Erythroblast (primary cell): ENCODE measurements at regions not wholly inside any gene's neighbourhood (a gene's known extent, or its start where the extent isn't known, plus 50 kb on each side); places are given as distances from the start of the nearest gene placed in this dataset.
"Not testable (repeated sequence)": the region's sequence is repeated elsewhere in the genome, so short reads cannot be mapped to it uniquely, and the experiment has no call there.

ENCODE experiments used
- DNase-seq, 2 experiments: peaks; one replicate each; lab custom pipeline; 2025; lab: John Stamatoyannopoulos, UW
- GATA1 ChIP-seq: IDR thresholded peaks from 2 replicates; pipeline ENCODE4 v1.6.1; 2011; ENCODE audit warnings: low read depth, mild to moderate bottlenecking, control low read depth, low read length, moderate library complexity
- POLR2A ChIP-seq: IDR thresholded peaks from 2 replicates; pipeline ENCODE4 v1.6.1; 2011; ENCODE audit warnings: mild to moderate bottlenecking, low read length

DNA sequence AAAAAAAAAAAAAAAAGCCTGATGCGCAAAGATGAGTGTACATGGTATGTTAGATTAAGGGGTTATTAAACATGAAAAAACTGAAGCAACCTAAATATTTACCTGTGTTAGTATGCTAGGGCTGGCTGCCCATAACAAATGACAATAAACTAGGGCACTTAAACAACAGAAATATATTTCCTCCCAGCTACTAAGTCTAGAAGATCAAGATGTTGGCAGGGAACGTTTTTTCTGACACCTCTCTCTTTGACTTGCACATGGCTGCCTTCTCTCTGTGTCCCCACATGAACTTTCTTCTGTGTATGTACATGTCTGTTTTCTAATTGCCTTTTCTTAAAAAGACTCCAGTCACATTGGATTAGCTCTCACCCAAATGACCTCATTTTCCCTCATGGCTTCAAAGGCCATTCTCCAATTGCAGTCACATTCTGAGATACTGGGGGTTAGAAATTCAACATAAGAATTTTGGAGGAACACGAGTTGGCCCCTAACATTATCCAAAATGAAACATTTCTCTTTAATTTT, 694.5 kb downstream of the CDH9 start:
- DNase-seq: no peak
- TF ChIP-seq GATA1 (no peak), POLR2A (no peak)

DNA sequence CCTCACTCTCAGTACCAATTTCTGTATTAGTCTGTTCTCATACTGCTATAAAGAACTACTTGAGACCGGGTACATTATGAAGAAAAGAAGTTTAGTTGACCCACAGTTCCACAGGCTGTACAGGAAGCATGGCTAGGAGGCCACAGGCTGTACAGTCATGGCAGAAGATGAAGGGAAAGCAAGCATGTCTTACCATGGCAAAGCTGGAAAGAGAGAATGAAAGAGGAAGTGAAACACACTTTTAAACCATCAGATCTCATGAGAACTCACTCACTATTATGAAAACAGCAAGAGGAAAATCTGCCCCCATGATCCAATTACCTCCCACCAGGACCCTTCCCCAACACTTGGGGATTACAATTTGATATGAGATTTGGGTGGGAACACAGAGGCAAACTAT, 698.8 kb downstream of the CDH9 start:
- TF ChIP-seq GATA1 (no peak), POLR2A (no peak)
- DNase-seq: no peak

DNA sequence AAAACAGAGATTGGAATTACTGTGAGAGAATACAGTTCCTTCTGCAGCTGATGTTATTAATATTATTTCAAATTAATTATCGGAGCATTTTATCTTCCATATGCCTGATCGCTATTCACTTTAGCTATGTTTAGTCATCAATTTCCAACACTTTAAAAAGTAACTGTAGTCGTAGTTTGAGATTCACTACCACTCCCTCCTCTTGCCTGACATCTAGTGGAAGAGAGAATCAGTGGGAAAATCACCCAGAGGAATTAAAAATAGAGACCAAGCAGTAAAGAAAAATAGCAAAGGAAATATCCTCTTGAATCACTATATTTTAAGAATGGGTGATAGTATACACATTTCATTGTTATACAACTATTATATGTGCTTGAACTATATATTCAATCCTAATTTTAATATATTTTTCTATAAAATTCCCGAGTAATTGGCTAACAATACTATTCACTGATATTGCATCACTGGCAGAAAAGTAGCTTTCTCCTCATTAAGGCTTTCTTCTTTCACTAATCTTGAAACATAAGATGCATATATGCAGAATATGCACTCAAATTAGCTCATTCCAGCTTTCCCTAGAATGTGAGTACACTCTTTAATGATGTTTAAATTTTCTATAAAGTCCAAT, 708.7 kb downstream of the CDH9 start:
- no peak for TF ChIP-seq GATA1
- TF ChIP-seq POLR2A: no peak
- DNase-seq: no peak

DNA sequence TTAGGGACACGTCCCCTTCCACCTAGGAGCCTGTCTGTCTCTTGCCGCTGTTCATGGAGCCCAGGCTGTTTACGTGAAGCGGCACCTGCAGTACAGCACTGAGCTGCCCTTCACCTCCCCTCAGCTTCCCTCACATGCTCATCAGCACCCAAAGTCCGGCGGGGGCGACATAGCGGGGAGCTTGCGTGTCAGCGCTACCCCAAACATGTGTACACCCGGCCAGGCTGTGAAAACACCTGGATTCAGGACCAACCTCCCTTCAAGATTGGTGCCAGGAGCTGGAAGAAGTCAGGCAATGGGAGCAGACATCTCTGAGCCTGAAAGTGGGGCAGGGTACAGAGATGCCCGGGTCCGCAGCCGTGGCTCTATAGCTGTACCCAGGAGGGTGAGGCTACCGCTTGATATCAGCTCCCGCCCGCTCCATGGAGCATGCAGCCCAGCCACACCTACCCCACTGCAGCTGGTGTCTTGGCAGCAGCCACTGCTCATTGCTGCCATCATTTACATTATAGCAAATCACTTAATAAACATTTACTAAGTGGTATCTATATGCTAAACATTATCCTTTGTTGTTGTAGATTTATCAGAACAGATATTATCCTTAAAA, 712.1 kb downstream of the CDH9 start:
- TF ChIP-seq POLR2A (no peak), GATA1 (no peak)
- no peak for DNase-seq

DNA sequence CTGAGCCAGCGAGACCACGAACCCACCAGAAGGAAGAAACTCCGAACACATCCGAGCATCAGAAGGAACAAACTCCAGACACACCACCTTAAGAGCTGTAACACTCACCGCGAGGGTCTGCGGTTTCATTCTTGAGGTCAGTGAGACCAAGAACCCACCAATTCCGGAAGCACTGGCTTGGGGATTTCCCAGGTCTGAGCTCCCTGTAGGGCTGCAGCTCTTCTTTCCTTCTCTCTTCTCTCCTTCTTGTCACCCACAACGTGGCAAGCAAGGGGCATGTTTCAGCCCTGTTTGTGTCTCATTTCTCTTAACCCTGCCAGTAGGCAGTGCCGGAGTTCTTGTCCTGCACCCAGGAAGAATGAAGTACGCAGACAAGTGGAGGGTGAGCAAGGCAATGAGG, 713.0 kb downstream of the CDH9 start:
- not testable (repeated sequence) for DNase-seq

DNA sequence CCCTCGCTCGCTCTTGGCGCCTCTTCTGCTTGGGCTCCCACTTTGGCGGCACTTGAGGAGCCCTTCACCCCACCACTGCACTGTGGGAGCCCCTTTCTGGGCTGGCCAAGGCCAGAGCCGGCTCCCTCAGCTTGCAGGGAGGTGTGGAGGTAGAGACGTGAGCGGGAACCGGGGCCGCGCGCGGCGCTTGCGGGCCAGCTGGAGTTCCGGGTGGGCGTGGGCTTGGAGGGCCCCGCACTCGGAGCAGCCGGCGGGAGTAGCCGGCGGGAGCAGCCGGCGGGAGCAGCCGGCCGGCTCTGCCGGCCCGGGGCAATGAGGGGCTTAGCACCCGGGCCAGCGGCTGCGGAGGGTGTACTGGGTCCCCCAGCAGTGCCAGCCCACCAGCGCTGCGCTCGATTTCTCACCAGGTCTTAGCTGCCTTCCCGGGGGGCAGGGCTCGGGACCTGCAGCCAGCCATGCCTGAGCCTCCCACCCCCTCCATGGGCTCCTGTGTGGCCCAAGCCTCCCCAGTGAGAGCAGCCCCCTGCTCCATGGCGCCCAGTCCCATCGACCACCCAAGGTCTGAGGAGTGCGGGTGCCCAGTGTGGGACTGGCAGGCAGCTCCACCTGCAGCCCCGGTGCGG, 714.0 kb downstream of the CDH9 start:
- not testable (repeated sequence) for DNase-seq

DNA sequence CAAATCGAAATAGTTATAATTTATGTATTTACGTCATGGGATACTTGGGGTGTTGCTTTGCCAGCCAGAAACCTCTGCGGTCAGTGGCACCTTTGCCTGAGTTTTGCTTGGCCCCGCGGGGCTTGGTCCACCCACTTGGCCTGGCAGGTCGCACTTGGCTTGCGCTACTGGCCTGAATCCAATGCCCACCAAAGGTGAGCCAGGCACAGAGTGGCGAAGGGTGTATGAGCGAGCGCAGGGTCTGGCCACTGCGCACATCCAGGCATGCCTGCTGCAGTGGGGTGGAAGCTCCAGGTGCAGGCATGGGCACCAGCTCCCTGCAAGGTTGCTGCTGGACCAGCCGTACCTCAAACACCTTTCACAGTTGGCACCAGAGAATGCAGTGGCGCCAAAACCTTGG, 714.6 kb downstream of the CDH9 start:
- TF ChIP-seq POLR2A (no peak), GATA1 (no peak)

DNA sequence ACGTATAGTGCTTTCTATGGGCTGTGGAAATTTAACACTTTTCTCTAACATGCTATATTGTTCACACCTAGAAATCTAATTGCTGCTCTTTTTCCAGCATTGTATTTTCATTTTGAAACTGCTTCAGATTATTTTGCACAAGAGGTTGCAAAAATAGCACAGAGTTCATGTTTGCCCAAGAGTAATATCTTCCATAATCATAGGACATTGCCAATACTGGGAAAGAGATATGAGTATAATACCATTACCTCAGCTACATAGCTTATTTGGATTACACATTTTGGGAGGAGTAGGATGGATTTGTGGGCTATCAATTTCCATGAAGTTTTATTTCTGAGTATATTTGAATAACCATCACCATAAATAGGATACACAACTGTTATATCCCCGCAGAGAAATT, 717.1 kb downstream of the CDH9 start:
- DNase-seq: no peak
- TF ChIP-seq GATA1: no peak

More for the DNA sequence above, 714.6 kb downstream of the CDH9 start:
- DNase-seq: no peak

DNA sequence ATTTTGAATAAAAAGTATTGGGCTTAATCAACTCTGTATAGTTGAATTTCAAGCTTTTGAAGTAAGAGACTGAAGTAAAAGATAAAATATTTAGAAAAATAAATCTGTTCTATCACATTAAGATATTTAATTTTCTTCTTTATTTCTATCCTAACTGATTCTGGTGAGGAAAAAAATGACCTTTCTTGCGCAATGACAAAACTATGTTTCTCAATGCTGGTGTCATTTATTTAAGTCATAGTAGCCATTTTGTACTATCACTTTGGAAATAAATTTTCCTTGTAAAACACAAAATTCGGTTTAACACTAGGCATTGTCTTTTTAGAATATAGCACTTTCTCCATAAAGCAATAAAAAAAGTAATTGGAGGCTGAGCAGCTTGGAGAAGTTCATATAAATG, 728.0 kb downstream of the CDH9 start:
- DNase-seq: no peak
- no peak for TF ChIP-seq POLR2A
- no peak for TF ChIP-seq GATA1

DNA sequence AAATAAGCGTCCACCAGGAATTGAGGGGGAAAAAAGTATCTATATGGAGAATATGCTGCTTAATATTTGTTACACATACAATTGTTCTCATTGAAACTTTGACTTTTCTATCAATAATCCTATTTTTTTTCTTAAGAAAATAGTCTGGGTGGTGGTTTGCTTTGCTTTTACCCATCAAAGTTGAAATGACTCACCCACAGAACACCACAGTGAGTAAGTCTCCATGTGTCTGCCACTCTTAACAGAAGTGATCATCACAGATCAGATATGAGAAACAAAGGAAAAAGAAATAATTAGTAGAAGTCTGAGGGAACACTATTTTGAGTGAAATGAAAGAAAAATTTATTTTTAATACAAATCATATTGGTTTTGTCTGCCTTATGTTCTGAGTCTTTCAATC, 742.8 kb downstream of the CDH9 start:
- DNase-seq: no peak
- no peak for TF ChIP-seq GATA1
- TF ChIP-seq POLR2A: no peak

DNA sequence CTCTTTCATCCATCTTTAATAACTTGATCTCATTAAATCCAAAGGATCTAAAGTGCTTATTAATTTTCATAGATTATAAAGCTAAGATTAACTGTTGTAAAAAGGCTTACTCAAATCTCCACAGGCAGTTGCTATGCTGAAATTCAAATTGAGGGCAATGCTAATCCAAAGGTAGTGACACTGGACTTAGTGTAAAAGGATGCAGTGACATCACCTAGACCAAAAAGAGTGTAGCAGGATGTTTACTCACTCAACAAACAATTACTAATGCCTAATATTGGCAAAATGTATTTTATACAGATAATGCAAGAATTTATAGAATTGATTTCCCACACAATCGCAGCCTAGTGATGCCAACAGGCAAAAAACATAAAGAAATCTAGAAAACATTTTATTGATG, 756.2 kb downstream of the CDH9 start:
- no peak for TF ChIP-seq POLR2A
- no peak for TF ChIP-seq GATA1
- DNase-seq: no peak

DNA sequence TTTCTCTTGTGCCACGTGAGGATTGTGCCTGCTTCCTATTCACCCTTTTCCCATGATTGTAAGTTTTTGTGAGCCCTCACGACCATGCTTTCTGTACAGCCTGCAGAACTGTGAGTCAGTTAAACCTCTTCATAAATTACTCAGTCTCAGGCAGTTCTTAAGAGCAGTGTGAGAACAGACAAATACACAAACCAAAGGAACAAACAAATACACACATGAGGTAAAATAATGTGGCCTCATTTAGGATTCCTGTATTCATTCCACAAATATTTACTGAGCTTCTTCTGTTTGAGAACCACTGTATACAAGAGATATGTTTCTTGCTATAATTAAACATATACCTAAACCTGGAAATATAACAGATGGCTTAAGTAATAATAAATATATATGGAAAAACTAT, 760.3 kb downstream of the CDH9 start:
- DNase-seq: no peak
- no peak for TF ChIP-seq GATA1
- no peak for TF ChIP-seq POLR2A

DNA sequence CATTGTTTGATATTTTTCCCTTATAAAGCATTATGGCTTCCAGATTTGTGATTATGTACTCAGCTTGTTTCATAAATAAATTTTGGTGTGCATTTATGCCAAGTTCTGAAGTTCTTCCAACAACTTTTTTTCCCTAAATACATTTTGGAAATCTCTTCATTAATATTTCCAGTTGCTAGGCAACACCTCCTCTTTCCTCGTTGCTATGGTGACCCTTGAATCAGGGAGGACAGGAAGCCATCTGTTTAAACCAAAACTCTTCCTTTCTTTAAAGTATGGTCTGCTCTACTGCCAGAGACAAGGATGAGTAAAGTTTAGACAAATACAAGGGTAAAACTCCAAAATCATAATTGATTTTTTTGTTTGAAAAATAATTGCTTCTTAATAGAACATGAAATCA, 779.3 kb downstream of the CDH9 start:
- DNase-seq: no peak
- TF ChIP-seq POLR2A: no peak

DNA sequence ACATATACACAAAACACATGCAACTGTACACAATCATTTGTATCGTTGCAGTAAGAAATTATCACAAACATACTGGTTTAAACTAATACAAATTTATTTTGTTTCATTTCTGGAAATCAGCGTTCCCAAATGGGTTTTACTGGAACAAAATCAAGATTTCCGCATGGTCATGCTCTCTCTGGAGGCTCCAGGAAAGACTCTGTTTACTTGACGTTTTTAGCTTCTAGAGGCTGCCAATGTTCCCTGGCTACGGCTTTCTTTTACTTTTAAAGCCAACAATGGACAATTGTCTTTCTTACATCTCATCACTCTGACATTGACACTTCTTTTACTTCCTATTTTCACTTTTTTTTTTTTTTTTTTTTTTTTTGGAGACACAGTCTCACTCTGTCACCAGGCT, 793.1 kb downstream of the CDH9 start:
- TF ChIP-seq POLR2A (no peak), GATA1 (no peak)
- DNase-seq: no peak

DNA sequence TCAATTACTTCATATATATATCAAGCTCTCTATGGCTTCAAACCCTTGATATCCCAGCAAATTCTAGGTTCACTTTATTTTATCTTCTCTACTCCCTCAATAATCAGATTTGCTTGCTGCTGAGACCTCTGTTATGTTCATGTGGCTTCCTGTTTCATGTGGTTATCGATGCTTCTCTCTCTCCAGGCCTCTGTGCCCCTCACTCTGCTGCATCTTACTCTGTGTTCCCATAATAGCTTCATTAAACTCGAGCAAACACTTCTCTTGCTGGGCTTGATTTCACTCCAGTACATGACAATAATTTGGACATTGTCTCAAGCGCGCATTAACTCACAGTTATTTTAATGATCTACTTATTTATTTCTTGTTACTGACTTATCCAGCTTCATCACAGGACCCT, 798.8 kb downstream of the CDH9 start:
- TF ChIP-seq GATA1 (no peak), POLR2A (no peak)
- DNase-seq: no peak
